HG03159 (cell line): ENCODE measurements at regions not wholly inside any gene's neighbourhood (a gene's known extent, or its start where the extent isn't known, plus 50 kb on each side); places are given as distances from the start of the nearest gene placed in this dataset.

ENCODE experiments used
- ATAC-seq: cut with Tn5 transposase; IDR thresholded peaks from one replicate; pipeline ENCODE4 v1.9.1; 2021; ENCODE audit warnings: mild to moderate bottlenecking, moderate library complexity; ENCODE audit not compliant: unreplicated experiment

GRCh38 chr16:73384506-73385089, 336.7 kb upstream of the ZFHX3 start:
- ATAC-seq, result no peak

GRCh38 chr16:73383988-73384365, 336.0 kb upstream of the ZFHX3 start:
- ATAC-seq, result no peak

DNA sequence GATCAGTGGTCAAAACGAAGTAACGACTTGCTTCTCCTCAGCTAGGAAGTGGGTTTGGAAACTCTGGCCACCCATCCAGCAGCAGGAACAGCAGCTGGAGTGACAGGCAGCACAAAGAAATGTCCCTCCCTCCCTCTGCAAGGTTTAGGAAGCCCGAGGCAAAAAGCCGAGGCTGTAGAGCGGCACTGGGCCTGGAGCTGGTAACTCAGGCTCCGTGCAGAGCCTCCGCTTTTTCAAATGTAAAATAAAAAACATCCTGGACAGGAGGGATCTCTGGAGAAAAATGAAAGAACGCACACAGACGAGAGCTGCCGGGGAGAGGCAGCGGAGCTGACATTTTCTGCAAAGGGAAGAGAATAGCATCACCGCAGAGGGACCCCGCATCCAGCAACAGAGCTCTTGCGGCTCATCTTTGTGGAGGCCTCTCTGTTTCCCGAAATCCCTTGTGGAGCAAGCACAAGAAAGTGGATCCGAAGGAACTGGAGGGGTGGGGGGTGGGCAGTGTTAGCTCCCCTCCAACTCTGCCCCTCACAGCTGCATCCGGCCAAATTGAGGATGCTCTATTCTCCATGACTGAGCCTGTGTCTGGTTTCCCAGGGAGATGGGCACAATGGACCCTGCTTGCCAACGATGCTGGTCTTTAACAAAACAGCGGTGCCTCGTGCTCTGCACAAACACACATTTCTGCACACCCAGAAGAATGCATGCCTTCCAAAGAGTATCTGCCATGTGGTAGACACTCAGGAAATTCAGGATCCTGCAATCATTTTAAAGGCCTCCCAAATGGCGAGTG, 335.5 kb upstream of the ZFHX3 start:
- ATAC-seq, result no peak

DNA sequence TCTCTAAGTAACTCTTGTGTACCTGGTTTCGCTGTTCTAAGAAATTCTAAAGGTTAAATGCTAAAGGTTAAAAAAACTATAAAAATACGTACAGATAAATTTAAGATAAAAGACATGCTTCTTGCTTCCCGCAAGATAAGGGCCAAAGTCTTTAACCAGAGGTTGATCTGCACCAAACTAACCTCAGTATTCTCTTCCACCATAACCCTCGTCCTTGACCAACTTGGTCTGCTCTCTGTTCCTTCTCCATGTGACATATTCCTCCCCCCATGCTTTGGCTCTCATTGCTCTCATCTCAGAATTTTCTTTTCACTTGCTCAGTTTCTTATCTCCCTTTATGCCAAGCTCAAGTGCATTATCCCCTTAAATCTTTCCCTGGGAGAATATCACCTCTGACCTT, 330.5 kb upstream of the ZFHX3 start:
- no peak for ATAC-seq

DNA sequence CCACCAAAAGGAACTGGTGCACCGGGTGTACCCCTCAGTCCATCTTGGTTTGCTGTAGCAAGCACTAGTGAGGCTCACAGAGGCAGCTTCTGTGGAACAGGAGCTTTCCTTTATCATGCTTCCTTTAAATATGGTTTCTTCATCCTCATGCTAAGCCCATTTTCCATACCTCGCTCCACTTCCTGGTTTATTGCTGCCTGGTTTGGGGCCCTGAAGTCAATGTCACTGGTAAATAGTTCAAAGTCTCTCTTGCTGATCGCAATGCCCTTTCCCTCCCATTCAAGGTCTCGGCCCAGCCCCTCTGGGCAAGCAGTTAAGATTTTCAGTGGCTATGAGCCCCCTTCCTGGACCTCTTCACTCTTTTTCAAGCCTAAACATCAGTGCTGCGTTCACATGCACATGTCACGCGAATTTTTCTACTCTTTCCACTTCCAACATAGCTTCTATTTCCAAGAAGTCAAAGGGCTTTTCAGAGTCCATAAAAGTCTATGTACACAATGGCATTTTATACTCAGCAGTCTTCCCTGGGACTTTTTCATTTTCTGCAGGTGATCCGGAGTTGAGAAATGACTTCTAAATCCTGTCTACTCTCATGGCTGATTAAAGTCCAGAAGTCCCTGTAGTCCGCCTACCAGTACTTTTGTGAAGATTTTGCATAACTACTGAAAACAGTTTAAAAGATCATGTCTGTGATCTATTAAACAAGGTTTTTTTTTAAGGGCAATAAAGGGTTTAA, 323.8 kb upstream of the ZFHX3 start:
- ATAC-seq, result no peak

- ATAC-seq, result no peak
These were observed 321.9 kb upstream of the ZFHX3 start for GRCh38 chr16:73369851-73370250.

GRCh38 chr16:73368715-73369114, 320.8 kb upstream of the ZFHX3 start:
- ATAC-seq, result no peak

DNA sequence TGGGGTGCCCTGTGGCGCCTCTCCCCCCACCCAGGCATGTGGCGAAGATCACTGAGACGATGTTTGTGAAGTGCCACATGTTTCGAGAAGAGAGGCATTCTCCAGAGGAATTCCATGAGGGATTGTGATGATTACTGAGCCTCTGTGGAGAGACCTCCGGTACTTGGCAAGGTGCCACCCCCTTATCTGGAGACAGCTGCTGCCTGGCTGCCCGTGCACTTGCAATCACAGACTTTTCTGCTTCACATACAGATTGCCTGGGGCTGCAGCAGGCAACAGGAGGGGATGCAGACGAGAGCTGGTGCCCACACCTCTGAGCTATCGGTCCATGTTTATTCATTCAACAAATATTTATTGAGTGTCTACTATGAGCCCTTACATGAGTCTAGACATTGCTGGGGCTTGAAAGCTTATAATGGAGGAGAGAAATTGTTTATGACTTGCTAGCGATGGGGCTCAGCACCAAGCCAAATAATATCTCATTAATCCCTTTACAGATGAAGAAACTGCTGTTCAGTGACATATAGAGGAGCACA, 317.2 kb upstream of the ZFHX3 start:
- no peak for ATAC-seq

DNA sequence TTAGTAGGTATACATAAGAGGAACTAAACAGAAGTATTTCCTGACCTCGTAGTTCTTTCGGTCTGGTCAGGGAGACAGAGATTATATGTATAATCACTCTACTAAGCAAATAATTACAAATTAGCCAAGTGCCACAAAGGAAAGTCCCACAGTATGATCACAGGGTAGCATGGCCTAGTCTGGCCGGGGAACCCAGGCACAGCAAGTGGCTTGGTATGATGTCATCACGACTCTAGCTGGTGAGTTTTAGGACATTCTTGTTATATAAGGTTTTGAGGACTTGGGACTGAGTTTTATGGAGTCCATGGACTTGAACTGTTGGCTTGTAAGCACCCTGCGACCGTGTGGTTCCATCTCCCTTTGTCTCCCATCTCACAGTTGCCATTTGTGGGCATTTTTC, 316.5 kb upstream of the ZFHX3 start:
- ATAC-seq, result no peak

DNA sequence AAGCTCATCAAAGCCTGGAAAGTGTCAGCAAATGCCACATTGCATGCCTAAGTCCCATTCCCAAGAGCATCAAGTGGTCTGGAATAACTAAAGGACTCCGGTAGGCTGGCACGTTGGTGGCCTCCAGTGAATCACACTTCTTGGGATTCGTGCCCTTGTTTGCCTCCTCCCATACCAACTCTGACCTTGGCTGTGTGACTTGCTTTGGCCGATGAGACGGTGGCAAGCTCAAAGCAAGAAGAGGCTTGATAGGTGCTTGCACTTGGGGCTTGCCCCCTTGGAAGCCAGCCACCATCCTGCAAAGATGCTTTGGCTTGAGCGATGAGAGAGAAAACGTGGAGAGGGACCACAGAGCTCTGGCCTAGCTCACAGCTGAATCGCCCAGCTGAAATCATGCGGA, 313.1 kb upstream of the ZFHX3 start:
- no peak for ATAC-seq

DNA sequence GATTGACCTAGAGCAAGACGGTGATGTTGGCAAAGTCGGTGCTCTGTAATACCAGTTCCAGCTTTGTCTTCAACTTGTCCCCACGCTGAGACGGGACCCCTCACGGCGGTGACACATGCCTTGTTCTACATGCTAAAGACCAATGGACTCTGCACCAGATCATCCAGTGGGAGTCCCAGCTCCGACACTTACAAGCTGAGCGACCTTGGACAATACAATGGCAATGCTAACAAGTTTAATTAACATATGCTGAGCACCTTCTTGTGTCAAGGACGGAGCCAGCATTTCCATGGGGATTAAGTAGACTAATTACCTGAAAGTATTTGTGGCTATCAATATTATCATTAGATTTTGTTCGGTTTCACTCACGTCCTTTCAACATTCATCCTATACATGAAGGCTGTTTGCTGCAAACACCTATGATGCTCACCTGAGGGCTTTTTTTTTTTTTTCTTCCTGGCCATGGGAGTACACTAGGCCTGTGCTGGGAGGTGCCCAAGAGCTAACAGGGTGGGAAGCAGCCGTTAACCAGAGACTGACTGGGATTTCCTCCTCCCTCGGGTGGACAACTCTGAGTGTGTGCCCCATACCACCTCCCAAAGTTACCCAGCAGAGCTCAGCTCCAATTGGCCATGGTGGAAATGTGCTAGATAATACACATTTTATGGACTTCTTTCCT, 308.6 kb upstream of the ZFHX3 start:
- no peak for ATAC-seq

GRCh38 chr16:73355981-73356380, 308.1 kb upstream of the ZFHX3 start:
- no peak for ATAC-seq

- ATAC-seq, result no peak
These were observed 306.5 kb upstream of the ZFHX3 start for GRCh38 chr16:73354434-73354833.

- ATAC-seq, result no peak
These were observed 303.0 kb upstream of the ZFHX3 start for GRCh38 chr16:73350707-73351452.

DNA sequence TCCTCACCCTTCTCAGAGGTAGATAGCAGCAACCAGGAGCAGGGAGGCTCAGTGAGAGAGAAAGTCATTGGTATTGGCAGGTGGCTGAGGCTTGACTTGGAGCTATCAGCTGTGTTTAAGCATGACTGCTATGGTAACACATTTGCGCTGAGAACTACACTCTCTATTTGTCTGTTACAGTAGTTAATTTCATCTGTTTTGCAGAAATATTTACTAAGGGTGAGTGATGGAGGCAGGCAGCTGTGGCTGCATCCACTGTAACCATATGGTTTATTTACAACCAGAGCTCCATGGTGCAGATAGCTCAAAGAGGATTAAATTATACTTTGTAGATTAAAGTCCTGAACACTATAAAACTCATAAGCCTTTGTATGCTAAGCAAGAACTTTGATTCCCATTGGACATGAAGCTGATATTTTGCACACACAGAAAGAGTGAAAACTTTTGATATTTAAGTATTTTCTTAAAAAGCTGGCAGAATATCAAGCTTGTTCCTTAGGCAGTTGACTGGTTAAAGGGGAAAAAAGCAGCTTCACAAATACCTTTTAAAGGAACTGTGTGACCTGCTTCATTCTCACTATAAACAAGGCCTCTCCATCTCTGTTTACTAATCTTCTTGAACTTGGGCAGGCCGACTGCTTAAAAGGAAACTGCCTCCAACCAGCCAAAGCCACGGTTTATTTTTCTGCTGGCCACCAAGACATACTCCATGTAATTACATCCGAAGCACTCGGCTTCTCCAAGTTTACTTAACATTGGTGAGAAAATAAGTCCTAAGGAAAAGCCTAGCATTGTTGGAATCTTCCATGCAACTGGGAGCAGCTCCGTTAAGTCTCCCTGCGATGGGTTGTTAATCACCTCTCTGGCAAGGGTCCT, 299.8 kb upstream of the ZFHX3 start:
- no peak for ATAC-seq

DNA sequence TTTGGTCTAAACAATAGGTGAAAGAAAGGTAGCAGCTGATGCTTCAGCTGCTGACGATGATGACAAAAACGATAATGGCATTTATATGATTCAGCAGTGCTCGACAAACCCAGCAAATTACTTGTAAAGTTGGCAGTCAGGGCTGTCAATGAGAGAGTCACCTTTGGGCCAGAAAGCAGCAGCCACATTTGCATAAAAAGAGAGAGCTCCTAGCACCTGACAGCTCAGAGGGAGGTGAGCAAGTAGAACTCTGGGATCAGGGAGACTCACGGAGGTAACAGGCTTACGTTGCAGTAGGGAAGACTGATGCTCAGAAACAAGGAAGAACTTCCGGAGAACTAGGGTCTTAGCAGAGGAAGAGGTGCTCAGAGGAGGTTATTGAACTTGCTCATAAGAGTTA, 291.9 kb upstream of the ZFHX3 start:
- ATAC-seq, result no peak

DNA sequence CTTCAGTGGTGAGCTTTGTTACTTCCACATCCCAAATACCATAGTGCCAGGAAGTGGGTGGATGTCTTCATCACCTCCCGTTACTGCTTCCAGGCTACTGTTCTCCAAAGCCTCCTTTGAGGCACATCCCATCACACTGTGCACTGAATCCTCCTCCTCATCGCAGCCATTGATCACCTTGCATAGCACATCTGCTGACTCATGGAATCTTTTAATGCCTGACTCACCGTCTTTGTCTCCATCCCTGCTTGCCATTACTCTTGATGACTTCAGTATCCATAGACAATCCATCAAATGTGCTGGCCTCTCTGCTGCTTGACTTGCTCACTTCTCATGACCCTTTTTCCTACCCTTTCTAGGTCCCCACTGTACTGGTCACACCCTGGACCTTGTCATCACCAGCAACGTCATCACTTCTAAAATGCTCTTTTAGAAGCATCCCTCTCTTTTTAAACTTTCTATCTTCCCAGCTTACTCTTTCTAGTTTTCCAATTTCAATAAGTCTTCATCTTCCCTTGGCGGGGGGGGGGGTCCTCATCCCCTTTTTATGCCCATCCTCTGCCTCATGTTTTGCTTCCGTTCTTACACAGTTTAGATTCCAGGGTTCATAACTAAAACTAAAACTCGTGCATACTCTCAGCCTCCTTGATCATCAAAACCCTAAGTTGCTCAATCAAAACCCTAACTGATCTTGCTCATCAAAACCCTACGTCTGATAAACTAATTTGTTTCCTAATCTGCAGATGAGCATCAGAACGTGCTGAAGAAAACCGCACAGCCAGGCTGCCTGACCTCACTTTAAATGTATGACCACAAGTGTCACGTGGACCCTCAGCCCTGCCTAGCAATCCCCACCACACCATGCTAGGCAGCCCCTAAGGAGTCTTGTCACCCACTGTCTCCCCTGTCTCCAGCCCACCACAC, 289.7 kb upstream of the ZFHX3 start:
- ATAC-seq, result no peak
